Fibroblast of lung (primary cell): ENCODE measurements at regions not wholly inside any gene's neighbourhood (a gene's known extent, or its start where the extent isn't known, plus 50 kb on each side); places are given as distances from the start of the nearest gene placed in this dataset.

Source experiments
- DNase-seq, 2 donors: peaks; one replicate each; pipeline versions ENCODE4 v3.0.0 to v3.0.0-alpha.2; 2010; ENCODE audit warnings: low read depth in 2 of 2
- H2AFZ ChIP-seq: 2 replicates; pipeline ENCODE4 v1.5.1; 2012; ENCODE audit warnings: low read length, control low read depth, inconsistent platforms
- H3K27ac ChIP-seq: 2 replicates; pipeline ENCODE4 v1.5.1; 2011; ENCODE audit warnings: low read length, control low read depth; ENCODE audit not compliant: insufficient read depth
- H3K27me3 ChIP-seq: 2 replicates; pipeline ENCODE4 v1.5.1; 2011; ENCODE audit warnings: mild to moderate bottlenecking, low read length; ENCODE audit not compliant: control insufficient read depth, insufficient read depth
- H3K36me3 ChIP-seq: 2 replicates; pipeline ENCODE4 v1.5.1; 2011; ENCODE audit warnings: low read length; ENCODE audit not compliant: control insufficient read depth, insufficient read depth
- H3K4me1 ChIP-seq: 2 replicates; pipeline ENCODE4 v1.5.1; 2011; ENCODE audit warnings: low read length; ENCODE audit not compliant: control insufficient read depth, insufficient read depth; ENCODE audit errors: extremely low read depth
- H3K4me2 ChIP-seq: 2 replicates; pipeline ENCODE4 v1.5.1; 2011; ENCODE audit warnings: low read length, control low read depth; ENCODE audit not compliant: insufficient read depth; ENCODE audit errors: extremely low read depth
- H3K4me3 ChIP-seq, 4 experiments: fragments of 200-600 bp in 1 of 4; sonication (generic) in 1 of 4; replicated peaks in 1 of 4; 2 replicates each; pipeline ENCODE4 v1.5.1; 2011 to 2016; ENCODE audit warnings: low read length in 4 of 4, low read depth in 3 of 4, mild to moderate bottlenecking in 3 of 4, control low read depth in 2 of 4, inconsistent platforms in 1 of 4, mixed read lengths in 1 of 4; ENCODE audit not compliant: insufficient read depth in 1 of 4; ENCODE audit errors: control extremely low read depth in 1 of 4
- H3K79me2 ChIP-seq: 2 replicates; pipeline ENCODE4 v1.5.1; 2012; ENCODE audit warnings: mild to moderate bottlenecking, low read length, inconsistent platforms; ENCODE audit not compliant: control insufficient read depth, insufficient read depth
- H3K9ac ChIP-seq: 2 replicates; pipeline ENCODE4 v1.5.1; 2011; ENCODE audit warnings: mild to moderate bottlenecking, low read length, control low read depth; ENCODE audit not compliant: insufficient read depth
- H3K9me3 ChIP-seq: 2 replicates; pipeline ENCODE4 v1.5.1; 2012; ENCODE audit warnings: low read depth, low read length; ENCODE audit not compliant: control insufficient read depth, insufficient read depth
- H4K20me1 ChIP-seq: 2 replicates; pipeline ENCODE4 v1.5.1; 2011; ENCODE audit warnings: low read length; ENCODE audit not compliant: control insufficient read depth, insufficient read depth; ENCODE audit errors: extremely low read depth
- EZH2 ChIP-seq: IDR thresholded peaks from 2 replicates; pipeline ENCODE4 v1.5.1; 2012; ENCODE audit warnings: low read length, control low read depth, mild to moderate bottlenecking; ENCODE audit errors: missing control alignments
- TF ChIP-seq, protein P1 (sequence below), 2 donors: IDR thresholded peaks in 1 of 2; conservative IDR thresholded peaks in 1 of 2; 1 replicate in 1 of 2; 2 replicates in 1 of 2; pipeline ENCODE4 v1.5.1; 2011 to 2012; ENCODE audit warnings: low read length in 2 of 2, control low read depth in 1 of 2, inconsistent platforms in 1 of 2, low read depth in 1 of 2, mild to moderate bottlenecking in 1 of 2

DNA sequence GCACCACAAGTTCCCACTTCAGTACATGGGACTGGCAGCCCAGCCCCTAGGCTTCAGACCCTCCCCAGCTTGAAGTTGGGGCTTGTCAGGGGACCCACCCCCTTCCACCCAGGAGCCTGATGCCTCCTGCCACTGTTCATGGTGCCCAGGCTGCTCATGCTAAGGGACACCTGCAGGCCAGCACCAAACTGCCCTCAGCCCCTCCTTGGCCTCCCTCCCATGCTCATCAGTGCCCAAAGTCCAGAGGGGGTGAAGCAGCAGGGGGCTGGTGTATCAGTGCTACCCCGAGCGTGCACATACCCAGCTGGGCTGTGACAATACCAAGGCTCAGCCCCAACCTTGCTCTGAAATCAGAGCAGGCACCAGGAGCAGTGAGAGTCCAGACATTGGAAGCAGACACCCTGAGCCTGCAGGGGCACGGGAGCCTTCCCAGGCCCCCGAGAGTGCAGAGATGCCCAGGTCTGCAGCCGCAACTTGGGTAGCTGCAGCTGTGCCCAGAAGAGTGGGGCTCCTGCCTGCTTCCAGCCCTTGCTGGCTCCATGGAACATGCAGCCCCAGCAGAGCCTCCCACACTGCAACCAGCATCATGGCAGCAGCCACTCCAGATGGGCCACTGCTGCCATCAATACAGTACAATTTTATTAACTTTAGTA, 79.0 kb downstream of the MTERF1 start:
- no peak overlapping the region for H3K4me2 ChIP-seq
- H4K20me1 ChIP-seq, result no peaks in the 10 kb centered on the region
- no peak overlapping the region for H2AFZ ChIP-seq
- TF ChIP-seq EZH2, result no peak
- TF ChIP-seq, protein P1, sequence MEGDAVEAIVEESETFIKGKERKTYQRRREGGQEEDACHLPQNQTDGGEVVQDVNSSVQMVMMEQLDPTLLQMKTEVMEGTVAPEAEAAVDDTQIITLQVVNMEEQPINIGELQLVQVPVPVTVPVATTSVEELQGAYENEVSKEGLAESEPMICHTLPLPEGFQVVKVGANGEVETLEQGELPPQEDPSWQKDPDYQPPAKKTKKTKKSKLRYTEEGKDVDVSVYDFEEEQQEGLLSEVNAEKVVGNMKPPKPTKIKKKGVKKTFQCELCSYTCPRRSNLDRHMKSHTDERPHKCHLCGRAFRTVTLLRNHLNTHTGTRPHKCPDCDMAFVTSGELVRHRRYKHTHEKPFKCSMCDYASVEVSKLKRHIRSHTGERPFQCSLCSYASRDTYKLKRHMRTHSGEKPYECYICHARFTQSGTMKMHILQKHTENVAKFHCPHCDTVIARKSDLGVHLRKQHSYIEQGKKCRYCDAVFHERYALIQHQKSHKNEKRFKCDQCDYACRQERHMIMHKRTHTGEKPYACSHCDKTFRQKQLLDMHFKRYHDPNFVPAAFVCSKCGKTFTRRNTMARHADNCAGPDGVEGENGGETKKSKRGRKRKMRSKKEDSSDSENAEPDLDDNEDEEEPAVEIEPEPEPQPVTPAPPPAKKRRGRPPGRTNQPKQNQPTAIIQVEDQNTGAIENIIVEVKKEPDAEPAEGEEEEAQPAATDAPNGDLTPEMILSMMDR (conservative IDR thresholded peaks at IDR 0.05 in 1 of 2, IDR thresholded peaks at IDR 0.05 in 1 of 2; ENCODE audit: low read depth in 1 of 2, low read length in 2 of 2), result no peak
- DNase-seq, result no peak
- H3K9ac ChIP-seq, result no peak overlapping the region
- H3K27ac ChIP-seq, result no peak overlapping the region
- H3K4me3 ChIP-seq, result no peak overlapping the region
- H3K27me3 ChIP-seq, result no peaks in the 10 kb centered on the region
- no peaks in the 10 kb centered on the region for H3K79me2 ChIP-seq
- no peaks in the 10 kb centered on the region for H3K9me3 ChIP-seq
- H3K36me3 ChIP-seq, result no peaks in the 10 kb centered on the region
- H3K4me1 ChIP-seq, result no peaks in the 10 kb centered on the region

GRCh38 chr7:91811236-91811635, 69.3 kb downstream of the MTERF1 start:
- no peak overlapping the region for H3K4me2 ChIP-seq
- H3K9me3 ChIP-seq, result no peaks in the 10 kb centered on the region
- TF ChIP-seq, protein P1 (conservative IDR thresholded peaks at IDR 0.05 in 1 of 2, IDR thresholded peaks at IDR 0.05 in 1 of 2; ENCODE audit: low read depth in 1 of 2, low read length in 2 of 2), result no peak
- no peak for TF ChIP-seq EZH2
- H2AFZ ChIP-seq, result no peak overlapping the region
- H3K27ac ChIP-seq, result no peak overlapping the region
- no peaks in the 10 kb centered on the region for H3K79me2 ChIP-seq
- no peaks in the 10 kb centered on the region for H3K27me3 ChIP-seq
- DNase-seq, result no peak
- no peak overlapping the region for H3K4me3 ChIP-seq
- no peaks in the 10 kb centered on the region for H3K36me3 ChIP-seq
- H3K4me1 ChIP-seq, result no peaks in the 10 kb centered on the region
- no peak overlapping the region for H3K9ac ChIP-seq
- no peaks in the 10 kb centered on the region for H4K20me1 ChIP-seq

GRCh38 chr7:91811641-91812040, 68.9 kb downstream of the MTERF1 start:
- Histone ChIP-seq H3K9ac (no peak overlapping the region), H4K20me1 (no peaks in the 10 kb centered on the region), H3K36me3 (no peaks in the 10 kb centered on the region), H3K27ac (no peak overlapping the region), H3K27me3 (no peaks in the 10 kb centered on the region), H3K4me1 (no peaks in the 10 kb centered on the region), H2AFZ (no peak overlapping the region), H3K4me2 (no peak overlapping the region), H3K79me2 (no peaks in the 10 kb centered on the region), H3K9me3 (no peaks in the 10 kb centered on the region), H3K4me3 (no peak overlapping the region)
- DNase-seq, result no peak
- TF ChIP-seq, protein P1 (conservative IDR thresholded peaks at IDR 0.05 in 1 of 2, IDR thresholded peaks at IDR 0.05 in 1 of 2; ENCODE audit: low read depth in 1 of 2, low read length in 2 of 2), result no peak
- TF ChIP-seq EZH2, result no peak
